GM19025 (cell line): ENCODE measurements at regions not wholly inside any gene's neighbourhood (a gene's known extent, or its start where the extent isn't known, plus 50 kb on each side); places are given as distances from the start of the nearest gene placed in this dataset.

Experiments
- ATAC-seq: cut with Tn5 transposase; IDR thresholded peaks from one replicate; pipeline ENCODE4 v1.9.1; 2021; ENCODE audit warnings: mild to moderate bottlenecking, low read depth, moderate library complexity; ENCODE audit not compliant: unreplicated experiment

- no peak for ATAC-seq
These were observed 1021.7 kb upstream of the GBE1 start for GRCh38 chr3:82783194-82783593.

- no peak for ATAC-seq
These were observed 1011.8 kb upstream of the GBE1 start for GRCh38 chr3:82773207-82773606.

- ATAC-seq = no peak
These were observed 1003.1 kb upstream of the GBE1 start for GRCh38 chr3:82764521-82764920.

DNA sequence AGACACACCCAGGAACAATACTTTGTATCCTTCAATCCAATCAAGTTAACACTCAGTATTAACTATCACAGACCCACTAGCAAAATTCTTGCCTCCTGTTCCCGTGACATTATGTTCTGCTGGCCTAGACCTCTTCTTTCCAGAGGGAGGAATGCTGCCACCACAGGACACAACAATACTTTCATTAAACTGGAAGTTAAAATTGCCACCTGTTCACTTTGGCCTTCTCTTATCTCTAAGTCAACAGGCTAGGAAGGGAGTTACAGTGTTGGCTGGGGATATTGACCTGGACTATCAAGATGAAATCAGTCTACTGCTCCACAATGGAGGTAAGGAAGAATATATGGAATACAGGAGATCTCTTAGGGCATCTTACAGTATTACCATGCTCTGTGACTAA, 1000.4 kb upstream of the GBE1 start:
- ATAC-seq = no peak

DNA sequence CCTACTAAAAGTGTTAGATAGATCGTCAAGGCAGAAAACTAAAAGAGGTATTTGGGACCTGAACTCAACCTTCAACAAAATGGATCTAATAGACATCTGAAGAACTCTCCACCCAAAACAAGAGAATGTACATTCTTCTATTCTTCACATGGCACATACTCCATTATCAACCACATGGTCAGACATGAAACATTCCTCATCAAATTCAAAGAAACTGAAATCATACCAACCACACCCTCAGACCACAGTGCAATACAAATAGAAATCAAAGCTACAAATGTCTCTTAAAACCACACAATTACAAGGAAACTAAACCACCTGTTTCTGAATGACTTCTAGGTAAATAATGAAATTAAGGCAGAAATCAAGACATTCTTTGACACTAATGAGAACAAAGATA, 984.1 kb upstream of the GBE1 start:
- no peak for ATAC-seq

DNA sequence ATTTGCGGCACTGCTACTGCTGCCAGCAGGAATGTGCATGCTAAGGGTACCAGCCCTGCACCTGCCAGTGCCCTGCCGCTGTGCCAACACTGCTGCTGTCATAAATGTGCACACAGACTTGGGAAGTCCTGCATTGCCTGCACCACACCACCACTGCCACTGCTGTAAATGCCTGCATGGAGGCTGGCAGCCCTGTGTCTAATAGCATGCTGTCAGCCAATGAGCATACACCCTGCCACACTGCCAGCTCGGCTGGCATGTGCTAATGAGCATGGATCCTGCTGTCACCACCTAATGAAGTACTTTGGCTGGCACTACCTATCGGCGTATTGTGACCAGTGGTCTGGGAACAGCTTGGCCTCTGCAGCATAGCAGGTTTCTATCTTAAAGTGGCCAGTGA, 981.8 kb upstream of the GBE1 start:
- no peak for ATAC-seq

GRCh38 chr3:82741346-82741745, 979.9 kb upstream of the GBE1 start:
- ATAC-seq = no peak

DNA sequence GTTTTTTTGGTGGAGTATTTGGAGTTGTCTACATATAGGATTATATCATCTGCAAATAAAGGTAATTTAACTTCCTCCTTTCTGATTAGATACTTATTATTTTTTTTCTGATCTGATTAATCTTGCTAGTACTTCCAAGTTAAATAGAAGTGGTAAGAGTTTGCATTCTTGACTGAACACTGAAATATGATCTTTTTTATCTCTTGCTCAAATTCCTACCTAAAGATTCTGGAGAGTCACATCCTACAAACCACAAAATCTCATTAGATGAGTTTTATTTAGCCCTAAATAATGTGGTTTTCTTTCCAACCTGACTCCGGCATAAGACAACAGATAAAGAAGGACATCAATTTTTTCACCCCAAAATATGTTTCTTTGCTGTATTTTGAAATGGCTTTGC, 977.9 kb upstream of the GBE1 start:
- ATAC-seq = no peak

- ATAC-seq = no peak
These were observed 975.3 kb upstream of the GBE1 start for GRCh38 chr3:82736696-82737277.

DNA sequence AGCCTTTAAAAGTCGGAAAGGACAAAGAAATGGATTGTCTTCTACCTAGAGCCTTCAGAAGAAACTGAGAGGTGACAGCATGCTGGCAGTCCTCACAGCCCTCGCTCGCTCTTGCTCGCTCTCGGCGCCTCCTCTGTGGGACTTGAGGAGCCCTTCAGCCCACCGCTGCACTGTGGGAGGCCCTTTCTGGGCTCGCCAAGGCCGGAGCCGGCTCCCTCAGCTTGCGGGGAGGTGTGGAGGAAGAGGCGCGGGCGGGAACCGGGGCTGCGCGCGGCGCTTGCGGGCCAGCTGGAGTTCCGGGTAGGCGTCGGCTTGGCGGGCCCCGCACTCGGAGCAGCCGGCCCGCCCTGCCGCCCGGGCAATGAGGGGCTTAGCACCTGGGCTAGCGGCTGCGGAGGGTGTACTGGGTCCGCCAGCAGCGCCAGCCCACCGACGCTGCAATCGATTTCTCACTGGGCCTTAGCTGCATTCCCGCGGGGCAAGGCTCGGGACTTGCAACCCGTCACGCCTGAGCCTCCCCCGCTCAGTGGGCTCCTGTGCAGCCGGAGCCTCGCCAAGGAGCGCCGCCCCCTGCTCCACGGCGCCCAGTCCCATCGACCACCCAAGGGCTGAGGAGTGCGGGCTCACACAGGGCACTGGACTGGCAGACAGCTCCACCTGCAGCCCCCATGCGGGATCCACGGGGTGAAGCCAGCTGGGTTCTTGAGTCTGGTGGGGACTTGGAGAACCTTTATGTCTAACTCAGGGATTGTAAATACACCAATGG, 953.8 kb upstream of the GBE1 start:
- no peak for ATAC-seq

DNA sequence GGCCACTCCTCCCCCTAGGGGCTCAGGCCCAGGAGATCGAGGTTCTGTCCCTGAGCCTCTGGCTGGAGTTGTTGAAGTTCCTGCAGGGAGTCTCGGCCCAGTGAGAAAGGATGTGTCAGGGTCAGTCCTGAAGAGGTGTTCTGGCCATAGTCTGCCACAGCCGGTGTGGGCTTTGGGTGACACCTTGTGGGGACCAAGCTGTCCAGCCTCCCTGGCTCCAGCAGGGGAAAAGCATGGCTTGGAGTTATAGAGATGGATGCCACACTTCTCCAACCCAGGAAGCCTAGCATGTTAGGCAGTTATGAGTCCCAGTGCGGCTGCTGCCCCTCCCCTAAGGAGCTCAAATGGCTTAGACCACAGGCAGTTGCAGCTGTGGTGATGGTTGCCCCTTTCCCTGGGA, 945.6 kb upstream of the GBE1 start:
- ATAC-seq = no peak

- no peak for ATAC-seq
These were observed 924.3 kb upstream of the GBE1 start for GRCh38 chr3:82685761-82686160.

- ATAC-seq = no peak
These were observed 915.0 kb upstream of the GBE1 start for GRCh38 chr3:82676356-82677026.

GRCh38 chr3:82672966-82673365, 911.5 kb upstream of the GBE1 start:
- ATAC-seq = no peak

- ATAC-seq = no peak
These were observed 910.0 kb upstream of the GBE1 start for GRCh38 chr3:82671466-82671865.

DNA sequence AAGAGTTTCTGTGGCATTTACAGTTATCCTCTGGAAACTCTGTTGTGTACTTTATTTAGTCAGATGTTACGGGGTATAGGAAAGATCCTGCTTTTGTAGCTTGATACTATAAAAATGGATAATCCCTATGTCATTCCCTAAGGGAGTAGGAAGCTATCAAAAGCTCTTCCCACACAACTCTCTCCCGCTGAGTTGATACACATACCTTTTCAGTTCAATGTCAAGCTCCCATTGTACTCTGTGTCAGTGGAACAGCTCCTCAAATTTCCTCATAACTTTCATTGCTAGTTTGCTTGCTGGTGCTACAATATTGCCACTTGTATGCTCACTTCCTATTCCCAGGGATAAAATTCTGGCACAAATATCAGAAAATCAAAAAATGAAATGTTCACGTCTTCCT, 893.3 kb upstream of the GBE1 start:
- ATAC-seq = no peak

DNA sequence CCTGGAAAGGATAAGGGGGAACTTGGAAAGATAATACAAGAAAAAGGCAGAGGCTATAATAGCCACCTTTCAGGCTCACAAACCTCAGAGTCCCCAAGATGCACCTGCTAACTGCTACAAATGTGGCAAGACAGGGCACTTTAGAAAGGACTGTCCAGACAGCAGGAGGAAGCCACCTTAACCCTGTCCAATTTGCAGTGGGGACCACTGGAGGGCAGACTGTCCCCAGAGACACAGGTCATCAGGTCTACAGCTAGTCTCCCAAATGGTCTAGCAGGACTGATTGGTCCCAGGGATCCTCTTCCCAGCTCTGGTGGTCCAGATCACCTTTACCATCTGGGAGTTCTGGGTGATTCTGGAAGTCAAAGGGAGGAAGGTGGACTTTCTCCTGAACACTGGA, 882.5 kb upstream of the GBE1 start:
- ATAC-seq = no peak

DNA sequence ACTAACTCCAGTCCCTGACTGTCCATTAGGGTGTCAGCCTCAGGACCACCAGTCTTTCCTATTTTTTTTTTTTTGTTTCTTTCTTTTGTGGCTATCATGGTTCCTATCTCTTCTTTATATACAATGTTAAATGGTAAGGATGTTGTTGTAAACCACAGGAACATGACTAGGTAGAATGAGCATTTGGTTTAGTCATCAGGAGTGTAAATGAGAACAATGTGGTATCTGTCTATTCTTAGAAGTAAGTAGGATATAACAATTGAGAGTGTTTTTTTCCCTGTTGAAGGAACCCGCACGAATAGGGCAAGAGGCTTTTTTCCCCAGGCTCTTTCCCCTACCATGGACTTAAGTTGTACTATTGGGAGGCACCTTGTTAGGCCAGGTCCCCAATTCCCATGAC, 880.3 kb upstream of the GBE1 start:
- no peak for ATAC-seq

DNA sequence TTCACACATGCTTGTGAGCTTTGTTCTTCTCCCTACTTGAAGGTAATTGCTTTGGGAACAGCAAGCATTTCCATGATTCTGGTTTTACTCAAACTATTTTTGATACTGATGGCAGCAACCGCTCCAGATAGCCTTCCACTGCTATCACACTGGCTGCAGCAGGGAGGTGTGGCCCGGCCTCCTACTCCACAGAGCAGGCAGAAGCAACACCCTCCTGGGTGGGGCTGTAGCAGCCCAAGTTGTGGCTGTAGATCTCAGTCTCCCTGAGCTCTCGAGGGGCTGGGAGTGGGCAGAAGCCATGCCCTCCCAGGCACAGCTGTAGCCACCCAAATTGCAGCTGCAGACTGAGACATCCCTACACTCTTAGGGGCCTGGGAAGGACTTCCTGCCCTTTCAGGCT, 878.8 kb upstream of the GBE1 start:
- no peak for ATAC-seq

- no peak for ATAC-seq
These were observed 876.1 kb upstream of the GBE1 start for GRCh38 chr3:82637574-82637973.

- no peak for ATAC-seq
These were observed 874.7 kb upstream of the GBE1 start for GRCh38 chr3:82636177-82636576.

- no peak for ATAC-seq
These were observed 871.9 kb upstream of the GBE1 start for GRCh38 chr3:82633319-82633718.
